Esophagus muscularis mucosa (tissue), 4 donors: ENCODE measurements at regions not wholly inside any gene's neighbourhood (a gene's known extent, or its start where the extent isn't known, plus 50 kb on each side); places are given as distances from the start of the nearest gene placed in this dataset.

Experiments
- EP300 ChIP-seq: sonication (generic); formaldehyde crosslinking; IDR thresholded peaks from one replicate; pipeline ENCODE4 v1.6.1; 2017; ENCODE audit warnings: antibody characterized with exemption
- POLR2A ChIP-seq: fragments of 450-650 bp; IDR thresholded peaks from one replicate; pipeline ENCODE4 v1.6.1; 2017; ENCODE audit warnings: antibody characterized with exemption, moderate library complexity, mild to moderate bottlenecking, low read depth
- POLR2AphosphoS5 ChIP-seq, 2 donors: sonication (generic); formaldehyde crosslinking; IDR thresholded peaks; one replicate each; pipeline ENCODE4 v1.6.1; 2017; ENCODE audit warnings: antibody characterized with exemption in 2 of 2
- TF ChIP-seq, protein P1 (sequence below), 3 experiments: fragments of 200-600 bp in 2 of 3; fragments of 450-650 bp in 1 of 3; sonication (generic) in 2 of 3; IDR thresholded peaks; one replicate each; pipeline ENCODE4 v1.5.1; 2017 to 2019; ENCODE audit warnings: antibody characterized with exemption in 3 of 3, mild to moderate bottlenecking in 2 of 3, moderate library complexity in 1 of 3

- TF ChIP-seq, protein P1, sequence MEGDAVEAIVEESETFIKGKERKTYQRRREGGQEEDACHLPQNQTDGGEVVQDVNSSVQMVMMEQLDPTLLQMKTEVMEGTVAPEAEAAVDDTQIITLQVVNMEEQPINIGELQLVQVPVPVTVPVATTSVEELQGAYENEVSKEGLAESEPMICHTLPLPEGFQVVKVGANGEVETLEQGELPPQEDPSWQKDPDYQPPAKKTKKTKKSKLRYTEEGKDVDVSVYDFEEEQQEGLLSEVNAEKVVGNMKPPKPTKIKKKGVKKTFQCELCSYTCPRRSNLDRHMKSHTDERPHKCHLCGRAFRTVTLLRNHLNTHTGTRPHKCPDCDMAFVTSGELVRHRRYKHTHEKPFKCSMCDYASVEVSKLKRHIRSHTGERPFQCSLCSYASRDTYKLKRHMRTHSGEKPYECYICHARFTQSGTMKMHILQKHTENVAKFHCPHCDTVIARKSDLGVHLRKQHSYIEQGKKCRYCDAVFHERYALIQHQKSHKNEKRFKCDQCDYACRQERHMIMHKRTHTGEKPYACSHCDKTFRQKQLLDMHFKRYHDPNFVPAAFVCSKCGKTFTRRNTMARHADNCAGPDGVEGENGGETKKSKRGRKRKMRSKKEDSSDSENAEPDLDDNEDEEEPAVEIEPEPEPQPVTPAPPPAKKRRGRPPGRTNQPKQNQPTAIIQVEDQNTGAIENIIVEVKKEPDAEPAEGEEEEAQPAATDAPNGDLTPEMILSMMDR (IDR thresholded peaks at IDR 0.05), result no peak
- TF ChIP-seq POLR2AphosphoS5 (IDR thresholded peaks at IDR 0.05), result no peak
- no peak for TF ChIP-seq POLR2A
- TF ChIP-seq EP300, result no peak
These were observed 426.4 kb upstream of the ZMIZ1 start for GRCh38 chr10:78642269-78642816.
